Fibroblast of gingiva (primary cell): ENCODE measurements at regions not wholly inside any gene's neighbourhood (a gene's known extent, or its start where the extent isn't known, plus 50 kb on each side); places are given as distances from the start of the nearest gene placed in this dataset.

Source experiments
- DNase-seq: peaks from one replicate; pipeline ENCODE4 v3.0.0-alpha.2; 2011; ENCODE audit warnings: low read depth

DNA sequence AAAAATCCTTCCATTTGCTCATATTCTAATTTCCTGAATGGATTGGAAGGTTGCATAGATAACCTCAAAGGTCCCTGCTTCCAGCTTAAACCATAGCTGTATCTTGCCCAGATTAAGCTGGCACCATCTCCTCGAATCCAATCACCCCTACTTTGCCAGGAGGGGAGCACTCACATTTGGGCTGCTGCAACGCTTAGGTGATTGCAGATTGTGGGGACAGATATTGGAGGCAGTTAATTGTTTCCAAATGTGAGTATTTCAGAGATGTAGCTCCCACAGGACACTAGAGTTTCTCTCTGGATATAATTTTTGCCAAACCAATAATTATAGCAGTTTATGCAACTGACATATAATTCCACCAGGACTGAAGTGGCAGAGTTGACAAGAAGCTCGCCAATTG, 53.5 kb upstream of the ACSL1 start:
- no peak for DNase-seq

DNA sequence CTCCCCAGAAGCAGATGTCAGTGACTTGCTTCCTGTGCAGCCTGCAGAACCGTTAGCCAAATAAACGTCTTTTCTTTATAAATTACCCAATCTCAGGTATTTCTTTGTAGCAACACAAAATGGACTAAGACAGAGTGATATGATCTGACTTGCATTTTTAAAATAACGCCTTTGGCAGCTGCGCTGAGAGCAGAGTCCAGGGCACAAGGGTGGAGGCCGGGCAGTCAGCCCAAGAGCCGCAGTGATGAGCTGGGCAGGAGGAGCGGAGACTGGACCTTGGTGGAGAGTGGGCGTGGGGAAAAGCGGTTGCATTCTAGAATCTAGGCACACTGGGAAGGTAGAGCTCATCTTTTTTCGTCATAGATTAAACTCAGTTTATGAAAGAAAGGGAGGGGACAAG, 56.5 kb upstream of the ACSL1 start:
- DNase-seq: no peak

DNA sequence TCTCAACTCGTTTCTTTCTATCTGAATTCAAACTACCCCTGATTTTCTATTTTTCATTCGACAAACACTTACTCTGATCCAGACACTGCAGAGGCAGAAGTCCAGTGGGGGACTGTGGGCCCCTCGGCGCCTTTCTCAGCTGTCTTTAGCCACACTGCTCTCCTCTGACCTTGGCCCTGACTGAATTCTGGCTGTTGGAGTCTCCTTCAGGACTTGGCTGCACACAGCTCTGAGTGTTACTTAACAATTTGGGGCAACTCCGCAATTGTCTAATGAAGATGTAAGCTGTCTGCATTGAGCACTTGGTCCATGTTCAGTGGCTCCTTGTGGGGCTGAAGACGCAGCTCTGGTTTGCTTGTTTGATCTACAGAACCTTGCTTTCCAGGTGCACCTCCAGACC, 57.3 kb upstream of the ACSL1 start:
- no peak for DNase-seq

DNA sequence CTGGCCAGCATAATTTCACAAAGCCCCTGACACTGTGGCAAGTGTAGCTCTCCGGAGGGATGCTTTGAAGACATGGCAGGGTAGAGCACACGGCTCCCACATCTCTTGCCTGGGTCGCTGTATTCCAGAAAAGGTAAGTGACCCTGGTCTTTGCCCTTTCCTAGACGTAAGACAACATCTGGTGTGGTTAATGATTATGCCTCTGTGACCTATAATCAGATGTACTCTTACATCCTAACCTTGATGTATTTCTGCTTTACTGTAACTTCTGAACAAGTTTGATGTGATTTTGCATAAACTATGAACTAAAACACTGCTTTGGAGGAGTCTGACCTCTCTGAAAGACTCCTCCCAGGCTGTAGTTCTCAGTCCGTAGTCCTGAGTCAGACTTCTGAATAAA, 59.1 kb upstream of the ACSL1 start:
- DNase-seq: no peak

DNA sequence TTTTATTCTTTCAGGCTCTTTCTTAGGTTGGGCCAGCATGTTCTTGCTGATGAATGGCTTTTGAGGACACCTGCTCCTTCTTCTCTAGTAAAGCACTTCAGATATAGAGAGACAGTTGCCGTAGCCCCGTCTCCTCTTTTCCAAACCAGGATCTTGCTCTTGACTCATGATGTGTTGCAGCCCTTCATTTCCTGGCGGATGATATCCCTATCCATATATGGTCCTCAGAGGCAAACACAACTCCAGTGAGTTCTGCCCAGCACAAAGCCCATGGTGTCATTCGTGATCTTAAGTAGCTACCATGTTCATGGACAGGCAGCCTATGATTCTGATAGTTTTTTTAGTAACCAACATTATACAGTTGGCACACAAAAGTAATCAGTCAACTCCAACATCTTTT, 59.8 kb upstream of the ACSL1 start:
- DNase-seq: no peak

DNA sequence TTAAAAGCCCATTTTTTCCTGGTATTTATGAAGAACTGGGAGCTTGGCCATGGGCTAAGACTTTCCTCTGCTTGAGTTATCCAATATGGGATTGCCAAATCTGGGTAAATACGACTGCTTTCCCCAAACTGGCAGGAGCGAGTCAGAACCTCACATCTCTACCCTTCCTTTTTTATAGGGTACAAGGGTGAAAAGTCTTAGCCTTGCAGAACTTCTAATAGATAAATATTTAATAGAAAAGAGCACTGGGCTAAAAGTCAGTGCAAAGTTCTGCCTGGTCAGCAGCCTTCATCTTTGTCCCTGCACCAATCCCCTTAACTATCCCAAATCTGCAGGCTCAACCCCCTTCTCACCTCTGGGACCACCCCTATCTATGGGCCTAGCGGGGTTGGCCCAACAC, 61.6 kb upstream of the ACSL1 start:
- no peak for DNase-seq

DNA sequence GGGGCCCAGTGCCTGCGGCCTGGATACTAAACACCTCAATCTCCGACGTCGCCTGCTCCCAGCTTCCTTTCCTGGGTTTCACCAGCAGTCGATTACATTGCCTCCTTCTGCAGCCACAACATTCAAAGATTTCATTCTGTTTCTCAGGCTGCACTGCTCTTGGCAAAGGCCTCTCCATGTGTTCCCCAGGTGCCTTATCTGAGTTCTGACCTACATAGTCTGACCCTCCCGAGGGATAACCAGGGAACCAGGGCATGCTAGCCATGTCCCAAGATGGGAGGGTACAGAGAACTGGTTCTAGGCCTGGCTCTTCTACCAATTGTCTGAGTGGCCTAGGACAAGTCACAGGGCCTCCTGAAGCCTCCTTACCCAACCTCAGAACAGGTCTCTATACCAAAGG, 62.2 kb upstream of the ACSL1 start:
- no peak for DNase-seq

DNA sequence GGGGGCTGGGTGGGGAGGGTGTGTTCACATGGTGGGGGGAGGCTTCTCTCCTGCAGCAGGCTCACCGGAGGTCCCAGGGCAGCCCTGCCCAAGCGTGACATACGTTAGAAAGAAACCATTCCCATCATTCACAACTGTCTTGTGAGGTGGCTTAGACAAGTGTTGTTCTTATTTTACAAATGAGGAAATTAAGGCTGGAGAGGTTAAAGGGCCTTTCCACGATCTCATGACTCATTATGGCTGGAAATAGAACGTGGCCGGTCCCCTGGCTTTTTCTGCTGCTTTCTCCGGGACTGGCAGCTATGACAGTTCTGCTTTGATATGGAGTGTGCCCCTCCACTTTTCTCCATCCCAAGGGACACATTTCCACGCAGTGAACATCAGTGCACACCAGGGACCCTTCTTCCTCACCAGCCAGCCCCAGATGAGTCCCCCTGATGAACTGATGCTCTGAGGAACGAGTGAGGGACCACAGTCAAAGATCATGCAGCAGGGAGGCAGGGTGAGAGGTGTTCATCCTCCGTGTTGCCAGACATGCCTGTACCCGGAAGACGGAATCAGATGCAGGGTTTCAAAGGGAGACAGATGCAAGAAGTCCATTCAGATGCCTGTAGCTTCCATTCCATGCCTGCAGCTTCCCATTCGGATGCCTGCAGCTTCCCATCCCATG, 64.0 kb upstream of the ACSL1 start:
- DNase-seq: no peak

DNA sequence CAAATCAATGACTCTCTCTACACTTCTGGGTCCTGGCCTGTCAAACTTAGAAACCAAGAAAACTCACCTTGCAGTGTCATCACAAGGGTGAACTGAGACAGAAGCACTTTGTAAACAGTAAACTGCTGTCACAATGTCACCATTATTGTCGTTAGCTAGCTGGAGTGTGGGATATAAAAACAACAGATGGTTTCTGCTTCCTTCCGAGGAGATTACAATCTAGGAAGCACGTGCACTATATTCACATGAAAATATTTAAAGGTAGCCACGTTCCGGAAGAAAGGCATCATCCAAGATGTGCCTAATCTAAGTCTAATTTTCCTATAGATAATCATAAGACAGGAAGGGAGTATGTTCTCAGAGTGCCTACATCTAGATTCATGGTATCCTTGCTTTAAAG, 64.7 kb upstream of the ACSL1 start:
- DNase-seq: no peak

DNA sequence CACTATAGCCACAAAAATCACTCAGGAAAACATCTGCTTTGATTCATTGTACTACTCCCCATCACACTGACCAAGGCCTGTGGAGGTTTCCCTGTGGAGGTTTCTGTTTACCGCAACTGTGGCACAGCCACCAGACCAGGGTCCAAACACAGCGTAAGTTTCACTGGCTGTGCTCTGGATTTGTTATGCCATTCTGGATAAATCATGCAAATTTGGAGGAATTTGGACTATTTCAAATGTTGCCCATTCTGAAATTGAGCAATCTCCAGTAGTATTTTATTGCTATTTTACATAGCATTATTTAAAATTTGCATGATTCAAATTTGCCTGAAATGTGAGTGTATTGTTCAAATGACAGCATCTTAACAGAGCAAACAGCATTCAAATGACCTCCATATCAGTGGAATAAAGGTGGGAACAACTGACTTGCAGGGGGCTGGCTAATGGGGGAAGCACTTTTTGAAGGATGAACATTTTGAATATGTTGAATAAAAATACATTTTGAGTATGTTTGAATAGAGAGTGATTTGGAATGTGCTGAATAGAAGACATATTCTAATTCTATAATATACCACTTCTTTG, 66.1 kb upstream of the ACSL1 start:
- DNase-seq: peak; percentile 60

DNA sequence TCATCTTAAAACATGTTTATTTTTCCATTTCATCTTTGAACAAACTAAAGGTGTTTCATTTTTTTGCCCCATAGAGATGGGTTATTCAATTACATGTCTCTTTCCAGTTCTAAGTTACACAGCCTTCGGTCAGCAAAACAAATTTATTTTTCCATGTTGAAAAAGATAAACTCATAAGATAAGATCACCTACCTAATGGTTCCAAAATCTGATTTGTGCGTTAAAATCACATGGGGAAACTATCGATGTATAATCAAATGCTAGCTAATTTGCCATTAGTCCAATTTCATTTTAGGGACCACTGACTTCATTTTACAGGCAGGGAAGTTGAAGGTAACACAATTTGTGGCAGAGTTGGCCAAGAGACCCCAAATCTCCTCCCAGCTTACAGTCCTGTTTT, 67.2 kb upstream of the ACSL1 start:
- no peak for DNase-seq

DNA sequence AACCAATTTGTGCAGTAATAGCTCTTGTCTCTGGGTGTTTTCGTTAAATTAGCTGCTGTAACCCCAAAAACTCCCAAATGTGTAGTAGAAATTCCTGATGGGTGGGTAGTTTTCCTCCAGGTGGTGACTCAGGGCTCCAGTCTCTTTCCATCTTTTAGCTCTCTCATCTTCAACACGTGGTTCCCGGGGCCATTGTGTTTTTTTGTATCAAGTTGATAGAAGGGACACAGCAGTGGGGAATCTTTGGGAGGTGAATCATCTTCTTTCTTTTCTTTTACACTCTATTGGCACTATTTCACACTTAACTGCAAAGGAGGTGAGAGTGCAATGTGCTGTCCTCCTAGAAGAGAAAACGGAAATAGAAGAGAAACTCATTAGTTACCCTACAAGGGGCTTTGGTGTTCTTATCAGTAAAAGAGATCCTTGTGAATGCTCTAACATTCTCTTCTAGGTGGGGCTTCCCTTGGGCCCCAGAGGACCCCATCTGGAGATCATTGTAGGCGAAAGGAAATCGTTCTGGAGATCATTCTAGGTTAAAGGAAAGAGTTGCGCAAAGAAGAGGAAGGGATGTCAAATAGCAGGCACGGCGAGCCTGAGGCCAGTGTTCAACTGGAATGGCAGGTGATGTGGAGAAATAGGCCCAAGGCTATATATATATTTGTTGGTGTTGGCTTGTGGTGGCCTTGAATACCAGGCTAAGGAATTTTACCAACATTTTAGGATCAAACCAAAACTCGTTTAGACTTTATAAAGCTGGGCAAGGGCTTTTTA, 68.2 kb upstream of the ACSL1 start:
- no peak for DNase-seq

DNA sequence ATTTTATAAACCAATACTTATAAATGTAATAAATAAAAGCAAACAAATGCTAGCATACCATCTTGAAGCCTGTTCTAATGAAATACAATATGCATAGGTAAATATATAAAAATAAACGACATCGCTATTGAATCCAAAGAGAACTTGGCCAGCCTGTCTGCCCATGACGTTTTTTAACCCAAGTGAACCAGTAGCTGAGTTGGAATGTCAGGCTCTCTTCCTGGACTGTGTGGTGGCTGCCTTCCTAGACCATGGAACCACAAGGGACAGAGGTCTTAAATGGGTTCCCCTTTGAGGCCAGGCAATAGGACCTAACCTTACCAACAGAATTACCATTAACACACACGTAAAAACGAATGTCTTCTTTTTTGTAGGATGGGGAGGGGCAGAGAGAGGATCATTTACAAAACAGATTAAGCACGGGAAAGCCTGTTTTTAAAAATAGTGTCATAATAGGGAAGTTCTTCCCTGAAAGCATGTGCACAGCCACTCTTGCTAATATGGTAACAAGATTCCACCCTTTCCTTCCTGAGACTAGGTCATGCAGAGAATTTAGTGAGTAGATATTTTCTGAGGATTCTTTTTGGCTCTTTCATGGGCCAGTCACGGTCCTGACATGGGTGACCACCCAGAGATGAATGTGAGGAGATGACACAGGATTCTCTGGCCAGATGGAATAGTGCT, 69.4 kb upstream of the ACSL1 start:
- DNase-seq: no peak

DNA sequence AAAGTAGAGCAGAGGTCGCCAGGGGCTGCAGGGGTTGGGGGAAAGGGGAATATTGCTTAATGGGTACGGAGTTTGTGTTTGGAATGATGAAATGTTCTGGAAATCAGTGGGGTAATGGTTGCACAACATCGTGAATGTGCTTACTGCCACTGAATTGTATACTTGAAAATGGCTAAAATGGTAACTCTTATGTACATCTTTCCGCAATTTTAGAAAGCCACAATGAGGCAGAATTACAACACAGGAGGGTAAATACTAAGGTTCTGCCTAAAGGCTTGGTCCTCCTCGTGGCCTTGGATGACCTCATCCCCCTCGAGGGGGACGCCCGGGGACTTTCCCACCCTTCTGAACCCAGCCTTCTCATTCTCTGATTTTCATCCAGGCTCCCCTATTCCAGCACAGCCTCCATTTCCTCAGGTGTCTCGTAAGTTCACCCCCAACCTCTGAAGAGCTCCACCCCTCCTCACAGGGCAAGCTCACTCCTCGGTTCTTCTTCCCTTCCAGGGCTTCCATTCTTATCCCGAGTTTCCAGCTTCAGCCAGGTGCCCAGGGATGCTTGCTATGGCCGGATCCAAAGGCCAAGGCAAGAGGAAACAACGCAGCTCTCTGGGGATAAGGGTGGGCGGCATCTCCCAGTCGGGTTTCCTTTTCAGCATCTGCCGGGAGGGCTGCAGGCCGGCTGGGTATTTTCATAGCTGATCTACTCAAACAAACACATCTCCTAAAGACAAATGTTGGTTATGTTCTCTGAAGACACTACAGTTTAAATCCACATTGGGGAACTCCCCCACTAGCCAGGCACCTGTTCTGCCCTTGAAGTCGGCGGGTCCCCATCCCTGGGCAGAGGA, 71.3 kb upstream of the ACSL1 start:
- peak; percentile 66 for DNase-seq

DNA sequence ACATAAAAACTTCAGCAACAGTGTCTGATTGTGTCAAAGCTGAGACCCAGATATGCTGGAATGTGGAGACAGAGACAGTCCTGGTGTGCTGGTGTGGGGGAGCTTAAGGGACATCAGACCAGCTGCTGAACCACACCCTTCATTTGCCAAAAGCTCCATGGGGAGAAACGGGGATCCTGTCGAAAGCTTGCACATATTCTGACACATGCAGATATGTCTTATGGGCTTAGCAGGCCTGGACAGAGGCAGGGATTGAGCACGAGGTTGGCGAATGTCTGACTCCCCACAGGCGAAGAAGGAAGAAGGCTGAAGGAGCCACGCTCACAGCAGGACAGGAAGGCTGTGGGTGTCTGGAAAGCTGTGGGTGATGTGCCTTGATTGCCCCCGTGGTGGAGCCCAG, 72.1 kb upstream of the ACSL1 start:
- DNase-seq: no peak

DNA sequence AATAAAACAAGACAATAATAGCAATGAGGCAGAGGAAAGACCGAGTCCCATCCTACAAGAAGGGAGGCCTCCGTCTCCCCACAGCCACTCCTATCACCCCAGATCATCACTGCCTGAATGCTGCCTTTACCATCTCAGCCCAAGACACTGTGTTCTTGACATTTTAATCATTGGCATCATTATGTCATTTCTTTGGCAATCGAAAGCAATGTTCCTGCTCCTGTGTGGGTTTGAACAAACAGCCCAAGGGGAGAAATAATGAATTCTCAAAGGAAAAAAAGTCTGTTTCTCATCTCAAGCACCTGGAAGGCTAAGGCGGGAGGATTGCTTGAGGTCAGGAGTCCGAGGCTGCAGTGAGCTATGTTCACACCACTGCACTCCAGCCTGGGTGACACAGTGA, 73.0 kb upstream of the ACSL1 start:
- no peak for DNase-seq

DNA sequence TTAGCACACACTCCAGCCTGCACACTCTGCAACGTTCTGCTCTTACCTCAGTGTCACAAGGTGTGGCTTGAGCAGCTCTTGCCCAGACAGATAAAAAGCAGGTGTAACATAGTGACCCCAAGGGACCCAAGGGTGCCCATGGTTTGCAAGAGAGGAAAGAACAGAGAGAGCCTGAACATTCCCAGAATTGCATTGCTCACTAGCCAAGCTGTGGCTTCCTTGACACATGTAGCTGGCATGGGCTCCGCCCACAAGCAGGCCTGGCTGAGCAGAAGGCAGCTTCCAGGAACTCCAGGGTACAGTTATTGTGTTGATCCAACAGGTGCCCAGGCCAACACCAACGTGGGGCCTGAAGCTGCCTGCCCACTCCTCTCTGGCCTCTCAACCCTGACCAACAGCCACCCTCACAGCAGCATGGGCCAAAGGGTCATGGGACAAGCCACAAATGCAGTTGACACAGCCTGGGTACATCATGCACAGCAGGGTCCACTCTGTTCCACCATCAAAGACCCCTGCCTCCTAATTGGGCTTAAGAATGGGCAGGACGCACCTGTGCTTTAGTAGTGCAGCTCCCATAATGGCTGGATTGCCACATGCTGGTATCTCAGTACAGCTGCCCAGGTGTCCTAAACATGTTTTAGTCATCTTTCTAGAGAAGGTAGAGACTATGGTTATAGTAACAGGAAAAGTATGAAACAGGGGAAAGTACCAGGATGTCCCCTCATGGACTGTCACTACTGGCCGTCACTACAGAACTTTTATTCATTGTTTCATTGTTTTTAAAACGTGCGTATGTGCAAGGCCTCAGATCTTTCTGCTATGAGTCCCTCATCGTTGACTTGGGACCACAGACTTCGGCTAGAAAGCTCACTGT, 73.7 kb upstream of the ACSL1 start:
- DNase-seq: peak; percentile 28

DNA sequence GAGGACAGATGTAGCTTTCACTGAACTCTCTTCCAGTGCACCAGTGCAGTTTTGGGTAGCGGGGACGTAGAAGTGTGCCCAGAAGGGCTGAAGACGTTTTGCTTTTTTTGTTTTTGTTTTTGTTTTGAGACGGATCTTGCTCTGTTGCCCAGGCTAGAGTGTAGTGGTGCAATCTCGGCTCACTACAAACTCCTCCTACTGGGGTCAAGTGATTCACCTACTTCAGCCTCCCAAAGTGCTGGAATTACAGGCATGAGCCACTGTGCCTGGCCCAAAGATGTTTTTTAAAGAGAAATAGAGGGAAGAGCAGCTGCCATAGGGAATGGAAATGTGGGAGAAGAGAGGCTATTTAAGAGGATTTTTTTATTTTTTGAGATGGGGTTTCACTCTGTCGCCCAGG, 74.4 kb upstream of the ACSL1 start:
- no peak for DNase-seq

DNA sequence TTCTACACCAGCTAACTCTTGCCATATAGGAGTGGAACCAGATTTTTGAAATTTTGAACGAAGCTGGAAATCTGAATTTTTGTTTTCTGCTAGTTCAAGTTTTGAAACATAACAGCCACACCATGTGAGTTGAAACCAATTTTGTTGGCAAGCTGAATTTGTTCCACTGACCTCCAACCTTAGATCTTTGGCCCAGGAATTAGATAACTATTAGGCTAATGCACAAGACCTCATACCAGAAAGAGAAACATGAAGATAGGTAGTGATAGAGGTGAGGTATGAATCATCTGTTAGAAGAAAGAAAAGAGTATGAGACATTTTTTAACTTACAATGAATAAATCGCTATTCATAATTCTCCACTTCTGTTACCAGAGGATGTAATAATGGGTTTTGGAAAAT, 76.8 kb upstream of the ACSL1 start:
- DNase-seq: no peak

DNA sequence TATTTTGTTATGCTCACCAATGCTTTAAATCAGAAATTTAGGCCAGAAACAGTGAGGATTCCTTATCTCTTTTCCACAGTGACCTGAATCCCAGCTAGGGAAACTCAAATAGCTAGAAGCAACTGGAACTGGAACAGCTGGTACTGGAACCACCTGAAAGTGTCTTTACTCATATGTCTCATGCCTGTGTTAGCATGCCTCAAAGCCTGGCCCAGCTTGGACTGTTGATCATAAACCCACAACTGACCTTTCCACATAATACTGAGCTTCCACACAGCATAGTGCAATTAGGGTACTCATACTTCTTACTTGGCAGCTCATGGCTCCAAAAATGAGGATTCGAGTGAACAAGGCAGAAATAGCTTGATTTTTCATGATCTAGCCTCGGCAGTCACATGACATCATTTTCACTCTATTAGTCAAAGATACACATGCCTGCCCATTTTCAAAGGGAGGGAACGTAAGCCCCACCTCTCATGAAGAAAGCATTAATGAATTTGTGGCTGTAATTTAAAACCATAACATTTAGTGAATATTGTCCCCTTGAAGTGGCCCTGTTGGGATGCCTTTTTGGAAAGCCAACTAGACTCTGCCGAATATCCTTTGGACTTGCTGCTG, 80.8 kb upstream of the ACSL1 start:
- DNase-seq: no peak

DNA sequence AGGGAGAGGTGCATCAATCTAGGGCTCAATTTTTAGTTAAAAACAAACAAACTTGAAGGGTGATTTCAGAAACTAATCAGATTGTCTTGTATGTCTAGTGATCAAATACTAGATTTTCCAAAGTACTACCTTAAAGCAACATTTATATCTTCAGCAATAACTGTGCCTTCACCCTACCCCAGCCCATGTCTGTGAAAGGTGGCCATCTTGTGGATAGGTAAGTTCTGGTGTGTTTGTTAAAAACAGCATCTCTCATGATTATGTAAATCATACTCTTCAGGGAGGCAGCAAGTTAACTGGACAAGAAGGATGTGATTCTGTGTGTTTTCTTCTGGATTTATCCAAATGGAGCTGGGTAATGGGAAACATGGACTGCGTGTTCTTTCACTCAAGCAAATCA, 81.4 kb upstream of the ACSL1 start:
- no peak for DNase-seq
